ENCODE measurements at regions not wholly inside any gene's neighbourhood (a gene's known extent, or its start where the extent isn't known, plus 50 kb on each side); places are given as distances from the start of the nearest gene placed in this dataset.
"Not testable (repeated sequence)": the region's sequence is repeated elsewhere in the genome, so short reads cannot be mapped to it uniquely, and the experiment has no call there.

GRCh38 chr6:131336596-131336995 lies 201.3 kb downstream of the AKAP7 start:
- no peaks in the 10 kb centered on the region for H3K36me3 ChIP-seq
- no peaks in the 10 kb centered on the region for H3K9me3 ChIP-seq (ENCODE audit: severe bottlenecking)
- no peaks in the 10 kb centered on the region for H3K27me3 ChIP-seq (ENCODE audit: insufficient read depth, low read depth, severe bottlenecking)
- TF ChIP-seq, protein P1, sequence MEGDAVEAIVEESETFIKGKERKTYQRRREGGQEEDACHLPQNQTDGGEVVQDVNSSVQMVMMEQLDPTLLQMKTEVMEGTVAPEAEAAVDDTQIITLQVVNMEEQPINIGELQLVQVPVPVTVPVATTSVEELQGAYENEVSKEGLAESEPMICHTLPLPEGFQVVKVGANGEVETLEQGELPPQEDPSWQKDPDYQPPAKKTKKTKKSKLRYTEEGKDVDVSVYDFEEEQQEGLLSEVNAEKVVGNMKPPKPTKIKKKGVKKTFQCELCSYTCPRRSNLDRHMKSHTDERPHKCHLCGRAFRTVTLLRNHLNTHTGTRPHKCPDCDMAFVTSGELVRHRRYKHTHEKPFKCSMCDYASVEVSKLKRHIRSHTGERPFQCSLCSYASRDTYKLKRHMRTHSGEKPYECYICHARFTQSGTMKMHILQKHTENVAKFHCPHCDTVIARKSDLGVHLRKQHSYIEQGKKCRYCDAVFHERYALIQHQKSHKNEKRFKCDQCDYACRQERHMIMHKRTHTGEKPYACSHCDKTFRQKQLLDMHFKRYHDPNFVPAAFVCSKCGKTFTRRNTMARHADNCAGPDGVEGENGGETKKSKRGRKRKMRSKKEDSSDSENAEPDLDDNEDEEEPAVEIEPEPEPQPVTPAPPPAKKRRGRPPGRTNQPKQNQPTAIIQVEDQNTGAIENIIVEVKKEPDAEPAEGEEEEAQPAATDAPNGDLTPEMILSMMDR (IDR thresholded peaks at IDR 0.05; ENCODE audit: low read depth, low read length): no peak
- DNase-seq: no peak
- no peak overlapping the region for H3K27ac ChIP-seq
- no peak overlapping the region for H3K4me3 ChIP-seq (ENCODE audit: low read depth, low read length)

DNA sequence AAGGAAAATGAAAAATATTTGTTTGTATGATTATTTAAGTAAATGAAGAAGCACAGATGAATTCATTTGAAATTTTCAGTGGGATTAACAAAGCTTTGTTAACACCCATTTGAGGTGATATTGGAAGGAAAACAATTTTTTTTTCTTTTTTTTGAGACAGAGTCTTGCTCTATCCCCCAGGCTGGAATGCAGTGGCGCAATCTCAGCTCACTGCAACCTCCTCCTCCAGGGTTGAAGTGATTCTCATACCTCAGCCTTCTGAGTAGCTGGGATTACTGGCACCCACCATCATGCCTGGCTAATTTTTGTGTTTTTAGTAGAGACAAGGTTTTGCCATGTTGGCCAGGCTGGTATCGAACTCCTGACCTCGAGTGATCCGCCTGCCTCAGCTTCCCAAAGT lies 211.6 kb downstream of the AKAP7 start:
- not testable (repeated sequence) for H3K27ac ChIP-seq; H3K27me3 ChIP-seq (ENCODE audit: insufficient read depth, low read depth, severe bottlenecking); H3K4me3 ChIP-seq (ENCODE audit: low read depth, low read length); H3K9me3 ChIP-seq (ENCODE audit: severe bottlenecking); DNase-seq; H3K36me3 ChIP-seq

DNA sequence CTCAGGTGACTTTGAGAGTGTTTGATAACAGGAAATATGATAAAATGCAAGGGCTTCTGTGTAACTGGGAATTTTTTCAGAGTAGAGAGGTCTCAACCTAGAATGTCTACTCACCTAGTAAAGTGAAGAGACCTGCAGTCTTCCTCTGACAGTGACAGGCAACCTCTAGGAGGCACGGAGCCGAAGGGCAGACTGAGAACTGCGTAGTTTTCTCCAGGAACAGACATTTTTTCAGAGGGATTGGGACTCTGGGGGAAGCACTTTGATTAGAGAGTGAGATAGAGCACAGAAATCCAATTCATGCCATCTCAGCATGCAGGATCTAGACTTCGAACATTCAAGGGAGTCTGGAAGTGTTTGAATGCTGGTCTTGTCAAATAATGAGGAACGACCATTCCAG lies 213.3 kb downstream of the AKAP7 start:
- no peaks in the 10 kb centered on the region for H3K9me3 ChIP-seq (ENCODE audit: severe bottlenecking)

GRCh38 chr6:131349199-131349598 lies 213.9 kb downstream of the AKAP7 start:
- no peak overlapping the region for H3K27ac ChIP-seq
- TF ChIP-seq, protein P1 (IDR thresholded peaks at IDR 0.05; ENCODE audit: low read depth, low read length): no peak
- H3K9me3 ChIP-seq (ENCODE audit: severe bottlenecking): no peaks in the 10 kb centered on the region
- H3K36me3 ChIP-seq: no peaks in the 10 kb centered on the region
- no peaks in the 10 kb centered on the region for H3K27me3 ChIP-seq (ENCODE audit: insufficient read depth, low read depth, severe bottlenecking)
- no peak for DNase-seq
- H3K4me3 ChIP-seq (ENCODE audit: low read depth, low read length): no peak overlapping the region

More for the DNA sequence above, 213.3 kb downstream of the AKAP7 start:
- DNase-seq: no peak
- TF ChIP-seq, protein P1 (IDR thresholded peaks at IDR 0.05; ENCODE audit: low read depth, low read length): no peak
- no peaks in the 10 kb centered on the region for H3K36me3 ChIP-seq
- H3K27ac ChIP-seq: no peak overlapping the region
- no peaks in the 10 kb centered on the region for H3K27me3 ChIP-seq (ENCODE audit: insufficient read depth, low read depth, severe bottlenecking)
- no peak overlapping the region for H3K4me3 ChIP-seq (ENCODE audit: low read depth, low read length)

GRCh38 chr6:131353106-131353505 lies 217.8 kb downstream of the AKAP7 start:
- DNase-seq: no peak
- Histone ChIP-seq H3K27ac (no peak overlapping the region), H3K36me3 (no peaks in the 10 kb centered on the region), H3K27me3 (ENCODE audit: insufficient read depth, low read depth, severe bottlenecking) (no peaks in the 10 kb centered on the region), H3K4me3 (ENCODE audit: low read depth, low read length) (no peak overlapping the region), H3K9me3 (ENCODE audit: severe bottlenecking) (no peaks in the 10 kb centered on the region)
- TF ChIP-seq, protein P1 (IDR thresholded peaks at IDR 0.05; ENCODE audit: low read depth, low read length): no peak

- TF ChIP-seq, protein P1 (IDR thresholded peaks at IDR 0.05; ENCODE audit: low read depth, low read length): no peak
Measured at GRCh38 chr6:131353876-131354275, 218.6 kb downstream of the AKAP7 start.

More at GRCh38 chr6:131353876-131354275, 218.6 kb downstream of the AKAP7 start:
- no peaks in the 10 kb centered on the region for H3K9me3 ChIP-seq (ENCODE audit: severe bottlenecking)
- no peaks in the 10 kb centered on the region for H3K36me3 ChIP-seq
- H3K27me3 ChIP-seq (ENCODE audit: insufficient read depth, low read depth, severe bottlenecking): no peaks in the 10 kb centered on the region
- H3K27ac ChIP-seq: no peak overlapping the region
- DNase-seq: no peak
- H3K4me3 ChIP-seq (ENCODE audit: low read depth, low read length): no peak overlapping the region
